SK-N-SH treated with all-trans-retinoic acid at 6 μM for 48 hours (cell line): ENCODE measurements at regions not wholly inside any gene's neighbourhood (a gene's known extent, or its start where the extent isn't known, plus 50 kb on each side); places are given as distances from the start of the nearest gene placed in this dataset.

Experiments used
- ARNTL ChIP-seq: fragments of 450-650 bp; formaldehyde crosslinking; IDR thresholded peaks from 2 replicates; pipeline ENCODE4 v1.5.0; 2020; ENCODE audit warnings: low read depth, mild to moderate bottlenecking, moderate library complexity, borderline replicate concordance
- BACH2 ChIP-seq: fragments of 250-450 bp; sonication (Bioruptor Pico); IDR thresholded peaks from 2 replicates; pipeline ENCODE4 v1.9.0; 2021; ENCODE audit warnings: mild to moderate bottlenecking, borderline replicate concordance
- CSDC2 ChIP-seq: fragments of 250-450 bp; sonication (Bioruptor Pico); IDR thresholded peaks from 2 replicates; pipeline ENCODE4 v1.5.0; 2020; ENCODE audit warnings: mild to moderate bottlenecking, moderate library complexity
- CSRNP3 ChIP-seq: fragments of 250-450 bp; sonication (Bioruptor Pico); IDR thresholded peaks from 2 replicates; pipeline ENCODE4 v1.5.1; 2021; ENCODE audit warnings: mild to moderate bottlenecking, moderate library complexity
- OSR1 ChIP-seq: fragments of 250-450 bp; sonication (Bioruptor Pico); IDR thresholded peaks from 2 replicates; pipeline ENCODE4 v1.8.0; 2022; ENCODE audit warnings: moderate library complexity, mild to moderate bottlenecking, inconsistent platforms
- PATZ1 ChIP-seq: fragments of 250-450 bp; sonication (Bioruptor Pico); IDR thresholded peaks from 2 replicates; pipeline ENCODE4 v1.8.0; 2020; ENCODE audit warnings: mild to moderate bottlenecking, moderate library complexity, borderline replicate concordance
- RARB ChIP-seq: fragments of 250-450 bp; sonication (Bioruptor Pico); IDR thresholded peaks from 2 replicates; pipeline ENCODE4 v1.8.0; 2021; ENCODE audit warnings: mild to moderate bottlenecking, moderate library complexity
- SNAI2 ChIP-seq: fragments of 250-450 bp; sonication (Bioruptor Pico); IDR thresholded peaks from 2 replicates; pipeline ENCODE4 v1.5.0; 2020; ENCODE audit warnings: mild to moderate bottlenecking, moderate library complexity
- TSHZ2 ChIP-seq: fragments of 250-450 bp; sonication (Bioruptor Pico); IDR thresholded peaks from 2 replicates; pipeline ENCODE4 v1.5.0; 2020; ENCODE audit warnings: mild to moderate bottlenecking, moderate library complexity
- ZFP30 ChIP-seq: fragments of 450-650 bp; formaldehyde crosslinking; IDR thresholded peaks from 2 replicates; pipeline ENCODE4 v1.5.0; 2022; ENCODE audit warnings: mild to moderate bottlenecking, moderate library complexity
- ZNF565 ChIP-seq: fragments of 450-650 bp; formaldehyde crosslinking; conservative IDR thresholded peaks from 2 replicates; pipeline ENCODE4 v1.5.0; 2020; ENCODE audit warnings: low read depth, mild to moderate bottlenecking, moderate library complexity
- ZNF8 ChIP-seq: fragments of 450-650 bp; formaldehyde crosslinking; IDR thresholded peaks from 2 replicates; pipeline ENCODE4 v1.5.0; 2020; ENCODE audit warnings: mild to moderate bottlenecking, moderate library complexity

GRCh38 chr4:182062936-182063335 is 180.3 kb upstream of the TENM3 start:
- TF ChIP-seq ZNF8 (no peak), BACH2 (CRISPR knock-in tag) (no peak), OSR1 (CRISPR knock-in tag) (no peak), ZNF565 (no peak), CSDC2 (CRISPR knock-in tag) (no peak), ARNTL (CRISPR knock-in tag) (no peak), ZFP30 (CRISPR knock-in tag) (no peak), TSHZ2 (CRISPR knock-in tag) (no peak), SNAI2 (CRISPR knock-in tag) (no peak), RARB (CRISPR knock-in tag) (no peak), CSRNP3 (CRISPR knock-in tag) (no peak), PATZ1 (CRISPR knock-in tag) (no peak)
